ENCODE measurements at regions not wholly inside any gene's neighbourhood (a gene's known extent, or its start where the extent isn't known, plus 50 kb on each side); places are given as distances from the start of the nearest gene placed in this dataset.

- no peak overlapping the region for H3K27ac Mint-ChIP-seq (ENCODE audit: unreplicated experiment)
- TF ChIP-seq CTCF (IDR thresholded peaks at IDR 0.05), result no peak
- no peaks in the 10 kb centered on the region for H3K36me3 Mint-ChIP-seq (ENCODE audit: low read depth)
- no peak overlapping the region for H3K4me3 Mint-ChIP-seq (ENCODE audit: unreplicated experiment)
- no peaks in the 10 kb centered on the region for H3K27me3 Mint-ChIP-seq (ENCODE audit: low read depth)
- H3K9me3 Mint-ChIP-seq (ENCODE audit: low read depth), result peaks cover 3% of the 10 kb centered on the region
- no peak for DNase-seq (ENCODE audit: low spot score)
- no peaks in the 10 kb centered on the region for H3K4me1 Mint-ChIP-seq (ENCODE audit: low read depth)
Observed at GRCh38 chr2:180177534-180177933, 170.4 kb upstream of the CWC22 start.

- no peaks in the 10 kb centered on the region for H3K4me1 Mint-ChIP-seq (ENCODE audit: low read depth)
- no peaks in the 10 kb centered on the region for H3K27me3 Mint-ChIP-seq (ENCODE audit: low read depth)
- no peak for DNase-seq (ENCODE audit: low spot score)
- H3K36me3 Mint-ChIP-seq (ENCODE audit: low read depth), result no peaks in the 10 kb centered on the region
- H3K4me3 Mint-ChIP-seq (ENCODE audit: unreplicated experiment), result no peak overlapping the region
- no peak for TF ChIP-seq CTCF (IDR thresholded peaks at IDR 0.05)
- H3K9me3 Mint-ChIP-seq (ENCODE audit: low read depth), result peaks cover 3% of the 10 kb centered on the region
- no peak overlapping the region for H3K27ac Mint-ChIP-seq (ENCODE audit: unreplicated experiment)
Observed at GRCh38 chr2:180175736-180176135, 168.6 kb upstream of the CWC22 start.

GRCh38 chr2:180174580-180174979, 167.5 kb upstream of the CWC22 start:
- H3K4me3 Mint-ChIP-seq (ENCODE audit: unreplicated experiment), result no peak overlapping the region
- H3K27me3 Mint-ChIP-seq (ENCODE audit: low read depth), result no peaks in the 10 kb centered on the region
- peaks cover 7% of the 10 kb centered on the region for H3K9me3 Mint-ChIP-seq (ENCODE audit: low read depth)
- no peak for DNase-seq (ENCODE audit: low spot score)
- TF ChIP-seq CTCF (IDR thresholded peaks at IDR 0.05), result no peak
- no peak overlapping the region for H3K27ac Mint-ChIP-seq (ENCODE audit: unreplicated experiment)
- no peaks in the 10 kb centered on the region for H3K36me3 Mint-ChIP-seq (ENCODE audit: low read depth)
- H3K4me1 Mint-ChIP-seq (ENCODE audit: low read depth), result no peaks in the 10 kb centered on the region

- Mint-ChIP-seq H3K27me3 (ENCODE audit: low read depth) (no peaks in the 10 kb centered on the region), H3K36me3 (ENCODE audit: low read depth) (no peaks in the 10 kb centered on the region), H3K9me3 (ENCODE audit: low read depth) (peaks cover 14% of the 10 kb centered on the region), H3K4me1 (ENCODE audit: low read depth) (no peaks in the 10 kb centered on the region), H3K27ac (ENCODE audit: unreplicated experiment) (no peak overlapping the region), H3K4me3 (ENCODE audit: unreplicated experiment) (no peak overlapping the region)
- TF ChIP-seq CTCF (IDR thresholded peaks at IDR 0.05), result no peak
- DNase-seq (ENCODE audit: low spot score), result no peak
Observed at GRCh38 chr2:180169474-180169873, 162.4 kb upstream of the CWC22 start.

GRCh38 chr2:180161415-180161814, 154.3 kb upstream of the CWC22 start:
- Mint-ChIP-seq H3K4me3 (ENCODE audit: unreplicated experiment) (no peak overlapping the region), H3K27ac (ENCODE audit: unreplicated experiment) (no peak overlapping the region), H3K4me1 (ENCODE audit: low read depth) (no peaks in the 10 kb centered on the region), H3K27me3 (ENCODE audit: low read depth) (peaks cover 1% of the 10 kb centered on the region), H3K36me3 (ENCODE audit: low read depth) (no peaks in the 10 kb centered on the region), H3K9me3 (ENCODE audit: low read depth) (no peaks in the 10 kb centered on the region)
- no peak for DNase-seq (ENCODE audit: low spot score)
- TF ChIP-seq CTCF (IDR thresholded peaks at IDR 0.05), result no peak
